Kidney epithelial cell (primary cell): ENCODE measurements at regions not wholly inside any gene's neighbourhood (a gene's known extent, or its start where the extent isn't known, plus 50 kb on each side); places are given as distances from the start of the nearest gene placed in this dataset.

Source experiments
- DNase-seq: peaks from one replicate; pipeline ENCODE4 v3.0.0-alpha.2; 2010; ENCODE audit warnings: low read depth
- H3K27me3 ChIP-seq: 2 replicates; pipeline ENCODE4 v1.6.0; 2011; ENCODE audit warnings: low read length; ENCODE audit not compliant: control insufficient read depth, insufficient read depth
- H3K36me3 ChIP-seq: 2 replicates; pipeline ENCODE4 v1.5.1; 2011; ENCODE audit warnings: low read length; ENCODE audit not compliant: control insufficient read depth, insufficient read depth
- H3K4me3 ChIP-seq: 2 replicates; pipeline ENCODE4 v1.5.1; 2011; ENCODE audit warnings: low read depth, mild to moderate bottlenecking, control low read depth, low read length
- CTCF ChIP-seq: IDR thresholded peaks from 2 replicates; pipeline ENCODE4 v1.5.1; 2011; ENCODE audit warnings: mild to moderate bottlenecking, moderate library complexity, low read length, control low read depth, inconsistent platforms; ENCODE audit not compliant: insufficient read depth, poor library complexity, severe bottlenecking

- TF ChIP-seq CTCF, result no peak
- Histone ChIP-seq H3K4me3 (no peak overlapping the region), H3K27me3 (no peaks in the 10 kb centered on the region), H3K36me3 (no peaks in the 10 kb centered on the region)
- DNase-seq, result no peak
Measured at GRCh38 chr5:74990194-74990593, 62.2 kb downstream of the GCNT4 start.

DNA sequence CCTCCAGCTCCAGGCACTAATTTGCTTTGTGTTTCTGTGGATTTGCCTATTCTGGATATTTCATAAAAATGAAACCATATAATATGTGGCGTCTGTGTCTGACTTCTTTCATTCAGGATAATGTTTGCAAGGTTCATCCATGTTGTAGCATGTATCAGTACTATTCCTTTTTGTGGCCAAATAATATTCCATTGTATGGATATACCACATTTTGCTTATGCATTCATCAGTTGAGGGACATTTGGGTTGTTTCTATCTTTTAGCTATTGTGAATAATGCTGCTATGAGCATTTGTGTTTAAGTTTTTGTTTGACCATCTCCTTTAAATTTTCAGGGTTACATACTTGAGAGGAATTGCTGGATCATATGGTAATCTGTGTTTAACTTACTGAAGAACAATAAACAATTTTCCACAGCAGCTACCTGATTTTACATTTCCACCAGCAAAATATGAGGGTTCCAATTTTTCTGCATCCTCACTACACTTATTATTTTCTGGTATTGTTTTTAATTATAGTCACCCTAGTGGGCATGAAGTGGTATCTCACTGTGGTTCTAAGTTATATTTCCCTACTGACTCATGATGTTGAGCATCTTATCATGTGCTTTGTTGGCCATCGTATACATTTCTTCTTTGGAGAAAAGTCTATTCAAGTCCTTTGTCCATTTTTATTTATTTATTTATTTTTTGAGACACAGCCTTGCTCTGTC, 63.9 kb downstream of the GCNT4 start:
- Histone ChIP-seq H3K4me3 (no peak overlapping the region), H3K36me3 (no peaks in the 10 kb centered on the region), H3K27me3 (no peaks in the 10 kb centered on the region)
- DNase-seq, result no peak
- no peak for TF ChIP-seq CTCF

GRCh38 chr5:74978345-74978744, 74.0 kb downstream of the GCNT4 start:
- no peak for TF ChIP-seq CTCF
- no peaks in the 10 kb centered on the region for H3K36me3 ChIP-seq
- DNase-seq, result no peak
- no peaks in the 10 kb centered on the region for H3K27me3 ChIP-seq
- H3K4me3 ChIP-seq, result no peak overlapping the region

GRCh38 chr5:74977471-74977870, 74.9 kb downstream of the GCNT4 start:
- H3K36me3 ChIP-seq, result no peaks in the 10 kb centered on the region
- no peak for TF ChIP-seq CTCF

DNA sequence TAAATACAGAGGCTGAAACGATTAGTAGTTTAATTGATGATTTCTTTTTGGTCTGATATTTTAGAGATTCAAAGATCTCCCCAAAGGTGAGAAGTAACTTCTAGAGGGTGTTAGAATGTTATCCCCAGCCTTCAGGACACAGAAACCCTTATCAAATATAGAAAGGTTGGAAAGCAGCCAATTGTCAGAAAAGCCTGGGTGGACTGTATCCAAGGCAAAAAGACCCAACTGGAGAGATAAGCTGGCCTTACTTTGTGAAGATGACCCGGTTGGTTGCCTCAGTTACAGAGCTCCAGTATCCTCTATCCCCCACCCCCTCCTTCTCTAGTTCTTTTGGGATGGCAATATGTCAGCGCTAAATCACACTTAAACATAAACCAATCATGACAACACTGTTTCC, 75.7 kb downstream of the GCNT4 start:
- no peak for TF ChIP-seq CTCF
- DNase-seq, result no peak
- Histone ChIP-seq H3K4me3 (no peak overlapping the region), H3K36me3 (no peaks in the 10 kb centered on the region), H3K27me3 (no peaks in the 10 kb centered on the region)

More at GRCh38 chr5:74977471-74977870, 74.9 kb downstream of the GCNT4 start:
- Histone ChIP-seq H3K4me3 (no peak overlapping the region), H3K27me3 (no peaks in the 10 kb centered on the region)
- DNase-seq, result no peak

DNA sequence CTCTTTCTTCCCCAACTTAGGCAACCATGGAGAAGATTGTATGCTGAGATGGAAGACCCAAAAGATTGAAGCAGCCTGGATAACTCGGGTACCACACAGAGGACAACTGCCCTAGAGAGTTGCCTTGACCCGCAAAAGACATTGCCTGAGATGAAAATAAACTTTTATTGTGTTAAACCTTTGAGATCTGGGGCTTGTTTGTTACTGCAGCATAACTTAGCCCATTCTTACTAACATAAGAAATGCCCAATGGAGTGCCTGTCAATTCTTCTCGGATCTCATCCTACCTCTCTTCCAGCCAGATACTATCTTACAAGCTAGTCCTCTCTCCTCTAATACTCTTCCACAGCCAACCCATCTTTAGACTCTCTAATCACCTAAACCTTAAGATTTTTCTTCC, 76.8 kb downstream of the GCNT4 start:
- no peak overlapping the region for H3K4me3 ChIP-seq
- DNase-seq, result no peak
- H3K27me3 ChIP-seq, result no peaks in the 10 kb centered on the region
- no peak for TF ChIP-seq CTCF
- no peaks in the 10 kb centered on the region for H3K36me3 ChIP-seq
